Adrenal gland (tissue), 9 donors: ENCODE measurements at regions not wholly inside any gene's neighbourhood (a gene's known extent, or its start where the extent isn't known, plus 50 kb on each side); places are given as distances from the start of the nearest gene placed in this dataset.

Experiments
- DNase-seq, 7 donors: peaks; one replicate each; pipeline ENCODE4 v3.0.0-alpha.2; 2019 to 2020
- H3K27ac ChIP-seq, 5 donors: fragments of 200-600 bp; sonication (generic) in 4 of 5; 1 replicate in 3 of 5; 2 replicates in 2 of 5; pipeline versions ENCODE4 v1.5.1 to v1.8.0; 2016 to 2020; ENCODE audit warnings: mild to moderate bottlenecking in 1 of 5
- H3K27me3 ChIP-seq: fragments of 200-600 bp; 2 replicates; pipeline ENCODE4 v1.8.0; 2021
- H3K36me3 ChIP-seq, 2 donors: fragments of 200-600 bp; replicated peaks in 1 of 2; 1 replicate in 1 of 2; 2 replicates in 1 of 2; pipeline versions ENCODE4 v1.5.1 to v1.8.0; 2018 to 2022
- H3K4me1 ChIP-seq, 2 donors: fragments of 200-600 bp; replicated peaks in 1 of 2; 1 replicate in 1 of 2; 2 replicates in 1 of 2; pipeline versions ENCODE4 v1.5.1 to v1.8.0; 2018 to 2021
- H3K4me3 ChIP-seq, 4 donors: fragments of 200-600 bp; sonication (generic) in 3 of 4; one replicate each; pipeline ENCODE4 v1.5.1; 2016 to 2018
- H3K9me3 ChIP-seq, 3 donors: fragments of 200-600 bp; sonication (generic) in 1 of 3; replicated peaks in 1 of 3; 1 replicate in 2 of 3; 2 replicates in 1 of 3; pipeline versions ENCODE4 v1.5.1 to v1.8.0; 2016 to 2021
- POLR2A ChIP-seq, 2 donors: fragments of 450-650 bp; IDR thresholded peaks; one replicate each; pipeline ENCODE4 v1.6.1; 2017; ENCODE audit warnings: antibody characterized with exemption in 2 of 2, mild to moderate bottlenecking in 2 of 2, moderate library complexity in 1 of 2
- WGBS, 4 donors: extraction: QIAGEN DNeasy Blood & Tissue Kit in 2 of 4; methylation state at CpG; one replicate each; pipeline versions ENCODE4 v1.1.5 to v1.1.7; 2013 to 2017; 5-methylcytosine and 5-hydroxymethylcytosine counted together
- intact Hi-C, 2 donors: fragments of 100-400 bp; cut with DNase I; formaldehyde crosslinking; loops; one replicate each; pipeline versions ENCODE4 v1.14.1 to v1.15.0; 2022 to 2023
- TF ChIP-seq, protein P1 (sequence below), 6 experiments: fragments of 450-650 bp in 4 of 6; fragments of 200-600 bp in 2 of 6; sonication (generic) in 1 of 6; IDR thresholded peaks; 1 replicate in 5 of 6; 2 replicates in 1 of 6; pipeline versions ENCODE4 v1.5.1 to v1.8.0; 2016 to 2021; ENCODE audit warnings: antibody characterized with exemption in 6 of 6, mild to moderate bottlenecking in 2 of 6, moderate library complexity in 1 of 6
- donor health status: healthy with polysubstance abuse.
- donor health status: Bipolar disorder and iron deficiency.
- donor health status: DM: yes; HTN: yes; CAD: no.
- donor health status: DM: no; HTN: no; CAD: no.
- donor health status: DM: no; HTN: no; CAD: no.

DNA sequence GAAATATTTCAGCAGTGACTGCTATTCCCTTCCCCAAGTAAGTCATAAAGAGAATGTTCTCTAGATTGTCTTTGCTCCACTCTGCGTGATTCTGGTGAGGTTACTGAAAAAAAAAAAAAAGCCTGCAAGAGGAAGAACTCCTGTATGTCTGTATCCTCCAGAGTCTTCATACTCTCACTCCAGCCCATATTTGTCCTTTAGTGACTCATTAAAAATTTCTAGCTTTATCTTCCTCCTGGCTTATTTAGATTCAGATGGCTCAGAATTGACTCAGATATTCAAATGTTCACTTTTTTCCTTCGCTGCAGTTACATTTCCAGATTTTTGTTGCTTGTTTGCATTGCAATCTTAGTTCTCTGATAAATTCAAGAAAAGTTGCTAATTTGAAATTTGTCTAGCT lies 76.3 kb upstream of the CNTN5 start:
- 82 to 92% (median 86%) methylated on average over 2 of the region's 2 CpGs for WGBS, 4 donors
- DNase-seq = no peak
- Histone ChIP-seq H3K27me3 (no peaks in the 10 kb centered on the region), H3K27ac (no peak overlapping the region), H3K4me1 (no peaks in the 10 kb centered on the region), H3K4me3 (no peak overlapping the region), H3K36me3 (no peaks in the 10 kb centered on the region), H3K9me3 (peaks cover 0 to 8% (median 0%) of the 10 kb centered on the region in 3 donors)
- TF ChIP-seq, protein P1, sequence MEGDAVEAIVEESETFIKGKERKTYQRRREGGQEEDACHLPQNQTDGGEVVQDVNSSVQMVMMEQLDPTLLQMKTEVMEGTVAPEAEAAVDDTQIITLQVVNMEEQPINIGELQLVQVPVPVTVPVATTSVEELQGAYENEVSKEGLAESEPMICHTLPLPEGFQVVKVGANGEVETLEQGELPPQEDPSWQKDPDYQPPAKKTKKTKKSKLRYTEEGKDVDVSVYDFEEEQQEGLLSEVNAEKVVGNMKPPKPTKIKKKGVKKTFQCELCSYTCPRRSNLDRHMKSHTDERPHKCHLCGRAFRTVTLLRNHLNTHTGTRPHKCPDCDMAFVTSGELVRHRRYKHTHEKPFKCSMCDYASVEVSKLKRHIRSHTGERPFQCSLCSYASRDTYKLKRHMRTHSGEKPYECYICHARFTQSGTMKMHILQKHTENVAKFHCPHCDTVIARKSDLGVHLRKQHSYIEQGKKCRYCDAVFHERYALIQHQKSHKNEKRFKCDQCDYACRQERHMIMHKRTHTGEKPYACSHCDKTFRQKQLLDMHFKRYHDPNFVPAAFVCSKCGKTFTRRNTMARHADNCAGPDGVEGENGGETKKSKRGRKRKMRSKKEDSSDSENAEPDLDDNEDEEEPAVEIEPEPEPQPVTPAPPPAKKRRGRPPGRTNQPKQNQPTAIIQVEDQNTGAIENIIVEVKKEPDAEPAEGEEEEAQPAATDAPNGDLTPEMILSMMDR (IDR thresholded peaks at IDR 0.05) = no peak
- TF ChIP-seq POLR2A (IDR thresholded peaks at IDR 0.05) = no peak
- intact Hi-C loops = no loop called here

- TF ChIP-seq POLR2A (IDR thresholded peaks at IDR 0.05) = no peak
- TF ChIP-seq, protein P1 (IDR thresholded peaks at IDR 0.05) = no peak
- Histone ChIP-seq H3K27ac (no peak overlapping the region), H3K4me3 (no peak overlapping the region), H3K36me3 (no peaks in the 10 kb centered on the region), H3K9me3 (no peaks in the 10 kb centered on the region), H3K4me1 (no peaks in the 10 kb centered on the region), H3K27me3 (no peaks in the 10 kb centered on the region)
- no peak for DNase-seq
- intact Hi-C loops = no loop called here
- 83 to 97% (median 91%) methylated on average over 2 of the region's 2 CpGs for WGBS, 4 donors
Observed at GRCh38 chr11:98952107-98952506, 68.6 kb upstream of the CNTN5 start.

- WGBS, 4 donors = 61 to 74% (median 67%) methylated on average over 1 of the region's 1 CpG
- H3K36me3 ChIP-seq = no peaks in the 10 kb centered on the region
- H3K4me3 ChIP-seq = no peak overlapping the region
- no peak for DNase-seq
- intact Hi-C loops = no loop called here
- TF ChIP-seq, protein P1 (IDR thresholded peaks at IDR 0.05) = no peak
- TF ChIP-seq POLR2A (IDR thresholded peaks at IDR 0.05) = no peak
- H3K9me3 ChIP-seq = no peaks in the 10 kb centered on the region
- no peaks in the 10 kb centered on the region for H3K27me3 ChIP-seq
- H3K27ac ChIP-seq = no peak overlapping the region
- no peaks in the 10 kb centered on the region for H3K4me1 ChIP-seq
Observed at GRCh38 chr11:98955551-98955950, 65.2 kb upstream of the CNTN5 start.

DNA sequence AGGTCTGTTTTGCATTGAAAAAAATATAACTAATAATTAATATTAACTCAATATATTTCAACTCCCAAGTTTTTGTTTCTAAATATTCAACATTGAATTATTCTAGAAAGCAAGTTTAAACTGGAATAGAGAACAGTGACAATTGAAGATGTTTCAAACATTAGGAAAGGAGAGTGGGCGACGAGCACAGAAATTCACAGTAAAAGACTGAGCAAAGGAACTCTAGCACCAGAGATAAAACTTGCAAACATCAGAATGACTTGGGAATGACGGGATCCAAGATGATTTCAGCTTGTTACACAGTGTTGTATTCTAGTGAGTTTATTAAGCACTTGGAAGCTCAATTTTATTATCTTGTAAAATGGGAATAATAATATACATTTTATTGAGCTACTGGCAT lies 56.6 kb upstream of the CNTN5 start:
- no peak for DNase-seq
- Histone ChIP-seq H3K9me3 (no peaks in the 10 kb centered on the region), H3K4me3 (no peak overlapping the region), H3K27ac (no peak overlapping the region), H3K27me3 (no peaks in the 10 kb centered on the region), H3K4me1 (no peaks in the 10 kb centered on the region), H3K36me3 (no peaks in the 10 kb centered on the region)
- TF ChIP-seq, protein P1 (IDR thresholded peaks at IDR 0.05) = no peak
- no peak for TF ChIP-seq POLR2A (IDR thresholded peaks at IDR 0.05)
- intact Hi-C loops = no loop called here
- WGBS, 4 donors = 83 to 92% (median 86%) methylated on average over 3 of the region's 3 CpGs
